ENCODE measurements at regions not wholly inside any gene's neighbourhood (a gene's known extent, or its start where the extent isn't known, plus 50 kb on each side); places are given as distances from the start of the nearest gene placed in this dataset.

- no peak for TF ChIP-seq POLR2AphosphoS5 (IDR thresholded peaks at IDR 0.05; ENCODE audit: low read depth)
- TF ChIP-seq, protein P1, sequence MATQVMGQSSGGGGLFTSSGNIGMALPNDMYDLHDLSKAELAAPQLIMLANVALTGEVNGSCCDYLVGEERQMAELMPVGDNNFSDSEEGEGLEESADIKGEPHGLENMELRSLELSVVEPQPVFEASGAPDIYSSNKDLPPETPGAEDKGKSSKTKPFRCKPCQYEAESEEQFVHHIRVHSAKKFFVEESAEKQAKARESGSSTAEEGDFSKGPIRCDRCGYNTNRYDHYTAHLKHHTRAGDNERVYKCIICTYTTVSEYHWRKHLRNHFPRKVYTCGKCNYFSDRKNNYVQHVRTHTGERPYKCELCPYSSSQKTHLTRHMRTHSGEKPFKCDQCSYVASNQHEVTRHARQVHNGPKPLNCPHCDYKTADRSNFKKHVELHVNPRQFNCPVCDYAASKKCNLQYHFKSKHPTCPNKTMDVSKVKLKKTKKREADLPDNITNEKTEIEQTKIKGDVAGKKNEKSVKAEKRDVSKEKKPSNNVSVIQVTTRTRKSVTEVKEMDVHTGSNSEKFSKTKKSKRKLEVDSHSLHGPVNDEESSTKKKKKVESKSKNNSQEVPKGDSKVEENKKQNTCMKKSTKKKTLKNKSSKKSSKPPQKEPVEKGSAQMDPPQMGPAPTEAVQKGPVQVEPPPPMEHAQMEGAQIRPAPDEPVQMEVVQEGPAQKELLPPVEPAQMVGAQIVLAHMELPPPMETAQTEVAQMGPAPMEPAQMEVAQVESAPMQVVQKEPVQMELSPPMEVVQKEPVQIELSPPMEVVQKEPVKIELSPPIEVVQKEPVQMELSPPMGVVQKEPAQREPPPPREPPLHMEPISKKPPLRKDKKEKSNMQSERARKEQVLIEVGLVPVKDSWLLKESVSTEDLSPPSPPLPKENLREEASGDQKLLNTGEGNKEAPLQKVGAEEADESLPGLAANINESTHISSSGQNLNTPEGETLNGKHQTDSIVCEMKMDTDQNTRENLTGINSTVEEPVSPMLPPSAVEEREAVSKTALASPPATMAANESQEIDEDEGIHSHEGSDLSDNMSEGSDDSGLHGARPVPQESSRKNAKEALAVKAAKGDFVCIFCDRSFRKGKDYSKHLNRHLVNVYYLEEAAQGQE (IDR thresholded peaks at IDR 0.05; ENCODE audit: insufficient replicate concordance, low read depth): no peak
Measured at GRCh38 chr5:93336330-93337110, 244.5 kb downstream of the NR2F1-AS1 start.

Data from HL-60 (cell line).